SKM-1 (cell line): ENCODE measurements at regions not wholly inside any gene's neighbourhood (a gene's known extent, or its start where the extent isn't known, plus 50 kb on each side); places are given as distances from the start of the nearest gene placed in this dataset.
A peak's percentile ranks its signal among the peaks of the same experiment; 100 is the strongest.

Experiments used
- DNase-seq: peaks from one replicate; lab custom pipeline; 2025; ENCODE audit not compliant: unreplicated experiment; lab: John Stamatoyannopoulos, UW

DNA sequence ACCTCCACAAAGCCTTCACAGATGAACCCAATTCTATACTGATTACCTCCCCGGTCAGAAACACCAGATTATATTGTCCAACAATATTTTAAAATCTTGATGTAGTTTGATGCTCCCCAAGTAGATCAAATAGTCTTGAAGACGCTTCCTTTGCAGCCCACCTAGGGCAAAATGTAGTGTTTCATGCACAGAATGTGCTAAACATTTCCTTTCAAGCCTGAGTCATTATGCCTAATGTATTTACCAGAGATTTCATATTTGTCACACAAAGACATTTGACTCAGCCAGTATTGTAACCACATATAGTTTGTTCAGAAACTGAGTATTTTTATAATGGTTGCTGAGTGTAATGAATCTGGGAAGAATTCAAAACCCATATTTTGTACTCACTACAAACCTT is 1396.8 kb downstream of the LRRC4C start:
- DNase-seq, result no peak

DNA sequence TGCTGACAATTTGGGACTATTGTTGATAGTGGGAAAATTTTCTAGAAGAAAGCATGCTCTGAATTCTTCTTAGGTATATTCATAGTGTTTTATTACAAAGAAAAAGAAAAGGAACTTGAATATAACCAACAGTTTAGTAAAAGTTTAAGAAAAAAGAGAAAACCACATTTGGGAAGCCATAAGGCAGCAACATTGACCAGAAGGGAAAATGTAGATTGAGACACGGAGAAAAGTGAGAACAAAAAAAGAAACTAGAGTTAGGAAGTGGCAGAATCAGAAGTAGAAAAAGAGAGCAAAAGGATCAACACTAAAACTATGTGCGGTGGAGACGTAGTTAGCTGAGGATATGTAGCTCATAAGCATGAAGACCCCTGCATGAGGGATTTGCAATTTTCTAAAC is 1398.2 kb downstream of the LRRC4C start:
- no peak for DNase-seq

DNA sequence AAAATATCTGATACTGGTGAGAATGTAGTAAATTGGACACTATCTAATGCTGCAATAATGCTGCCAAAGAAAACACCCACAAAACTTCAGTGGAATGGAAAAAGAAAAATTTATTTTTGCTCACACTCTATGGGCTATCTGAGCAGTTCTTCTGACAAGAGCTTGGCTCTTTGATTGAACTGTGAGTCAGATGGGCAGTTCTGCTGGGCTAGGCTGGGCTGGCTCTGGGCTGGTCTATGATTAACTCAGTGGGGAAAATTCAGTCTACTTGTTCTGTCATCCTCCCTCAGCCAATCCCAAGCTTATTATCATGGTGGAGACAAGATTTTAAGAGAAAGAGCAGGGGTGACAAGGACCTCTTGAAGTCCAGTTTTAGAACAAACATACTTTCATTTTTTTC is 1404.8 kb downstream of the LRRC4C start:
- DNase-seq, result no peak

DNA sequence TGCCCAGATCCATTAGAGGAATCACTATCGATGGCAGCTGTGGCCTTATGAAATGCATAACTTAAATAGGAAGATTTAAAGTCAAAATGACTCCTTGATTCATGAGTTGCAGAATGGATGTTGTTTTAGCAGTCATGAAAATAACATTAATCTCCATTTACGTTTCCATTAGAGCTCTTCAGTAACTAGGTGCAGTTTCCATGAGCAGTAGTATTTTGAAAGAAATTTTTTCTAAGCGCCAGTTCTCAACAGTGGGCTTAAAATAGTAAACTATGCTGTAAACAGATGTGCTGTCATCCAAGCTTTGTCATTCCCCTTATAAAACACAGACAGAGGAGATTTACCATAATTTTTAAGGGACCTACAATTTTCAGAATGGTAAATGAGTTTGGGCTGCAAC is 1414.1 kb downstream of the LRRC4C start:
- DNase-seq, result no peak

DNA sequence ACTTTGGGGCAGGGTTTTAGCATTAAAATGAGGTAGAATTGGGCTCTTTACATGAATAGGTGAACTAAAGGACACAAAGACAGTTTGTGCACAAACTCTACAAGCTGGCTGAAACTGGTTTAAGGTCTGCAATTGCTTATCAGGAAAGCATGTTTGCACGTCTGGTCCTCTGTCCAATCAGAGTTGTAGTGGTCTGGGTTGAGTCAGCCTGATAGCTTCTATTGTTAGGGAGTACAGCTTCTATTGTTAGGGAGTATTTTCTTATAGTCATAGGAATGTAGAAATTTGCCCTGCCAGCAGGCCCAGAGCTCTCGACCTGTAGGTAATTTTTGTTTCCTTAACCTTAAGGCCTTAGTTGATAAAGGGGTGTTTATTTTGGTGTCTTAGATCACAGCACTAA is 1422.4 kb downstream of the LRRC4C start:
- DNase-seq, result no peak

DNA sequence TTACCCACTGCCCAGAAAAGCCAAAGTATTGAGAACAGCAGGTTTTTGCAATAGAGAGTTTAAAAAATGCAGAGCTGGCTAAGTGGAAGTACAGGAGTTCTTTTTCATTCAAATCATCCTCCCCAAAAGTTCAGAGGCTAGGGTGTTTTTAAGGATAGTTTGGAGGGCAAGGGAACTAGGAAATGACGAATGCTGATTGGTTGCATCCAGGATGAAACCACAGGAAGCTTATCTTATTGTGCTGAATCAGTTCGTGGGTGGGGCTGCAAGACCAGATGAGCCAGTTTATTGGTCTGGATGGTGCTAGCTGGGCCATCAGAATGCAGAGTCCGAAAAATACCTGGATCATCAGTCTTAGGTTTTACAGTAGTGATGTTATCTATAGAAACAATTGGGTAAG is 1427.1 kb downstream of the LRRC4C start:
- DNase-seq, result no peak

DNA sequence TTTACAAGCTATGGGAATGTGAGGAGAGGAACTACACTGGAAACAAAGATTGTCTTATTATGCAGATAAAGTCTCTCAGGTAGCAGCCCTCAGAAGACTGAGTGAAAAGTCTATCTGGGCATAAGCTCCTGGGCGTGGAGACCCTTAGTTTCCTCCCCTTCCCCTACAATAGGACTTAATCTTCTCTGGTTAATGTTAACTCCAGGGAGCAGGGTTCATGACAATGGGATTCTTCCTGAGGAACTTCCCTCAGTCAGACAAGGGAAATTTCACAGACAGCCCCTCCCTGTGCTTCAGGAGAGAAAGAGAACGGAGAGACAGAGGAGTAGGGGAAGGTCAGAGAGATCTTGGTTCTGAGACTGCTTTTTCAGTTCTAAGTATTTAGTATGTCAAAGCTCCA is 1428.6 kb downstream of the LRRC4C start:
- no peak for DNase-seq

DNA sequence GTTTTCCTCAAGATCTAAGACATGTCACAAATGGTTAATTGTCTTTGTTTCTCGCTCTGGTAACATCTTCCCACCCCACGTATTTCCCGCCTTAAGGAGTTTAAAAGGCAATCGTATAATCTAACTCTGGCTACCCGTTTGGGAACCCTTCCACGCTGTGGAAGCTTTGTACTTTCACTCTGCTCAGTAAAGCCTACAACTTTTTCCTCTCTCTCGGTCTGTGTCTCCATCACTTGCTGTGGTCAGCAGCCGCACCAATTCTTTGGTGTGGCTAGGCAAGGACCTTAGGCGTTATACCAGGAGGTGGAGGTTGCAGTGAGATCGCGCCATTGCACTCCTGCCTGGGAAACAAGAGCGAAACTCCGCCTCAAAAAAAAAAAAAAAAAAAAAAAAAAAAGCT is 1430.1 kb downstream of the LRRC4C start:
- no peak for DNase-seq

GRCh38 chr11:40027720-40028119 is 1431.7 kb downstream of the LRRC4C start:
- DNase-seq, result no peak

DNA sequence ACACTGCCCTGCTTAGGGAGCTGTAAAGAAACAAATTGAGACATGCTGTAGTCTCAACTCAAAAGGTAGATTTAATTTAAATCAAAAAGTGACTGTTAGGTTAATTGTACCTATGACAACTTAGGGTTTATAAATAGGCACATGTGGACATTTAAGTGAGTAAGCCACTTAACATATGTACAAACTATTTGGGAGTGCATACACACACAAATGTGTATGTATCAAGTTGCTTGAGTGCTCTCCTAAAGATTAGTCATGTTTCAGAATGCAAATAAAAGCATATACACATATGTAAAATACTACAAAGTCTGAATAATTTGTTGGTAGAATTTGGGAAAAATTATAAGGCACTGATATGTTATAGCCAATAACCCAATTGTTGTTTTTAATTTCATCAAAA is 1435.7 kb downstream of the LRRC4C start:
- no peak for DNase-seq

DNA sequence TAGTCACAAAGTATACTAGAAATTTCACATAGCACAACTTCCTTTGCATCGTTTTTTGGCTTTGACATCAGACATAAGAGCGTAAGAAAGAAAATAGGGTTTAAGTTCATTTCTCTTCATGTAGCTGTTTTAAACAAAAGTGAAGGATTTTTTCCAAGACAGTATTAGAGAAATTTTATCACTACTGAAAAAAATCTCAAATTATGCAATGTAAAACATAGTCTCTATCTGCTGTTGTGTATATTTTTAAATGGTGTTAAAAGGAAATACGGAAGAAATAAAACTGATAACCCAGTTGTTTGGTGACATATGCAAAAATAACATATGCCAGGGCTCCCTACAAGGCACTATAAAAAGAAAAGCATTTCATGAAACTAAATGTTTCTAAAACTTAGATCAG is 1449.4 kb downstream of the LRRC4C start:
- no peak for DNase-seq

GRCh38 chr11:39992551-39992950 is 1466.9 kb downstream of the LRRC4C start:
- no peak for DNase-seq

DNA sequence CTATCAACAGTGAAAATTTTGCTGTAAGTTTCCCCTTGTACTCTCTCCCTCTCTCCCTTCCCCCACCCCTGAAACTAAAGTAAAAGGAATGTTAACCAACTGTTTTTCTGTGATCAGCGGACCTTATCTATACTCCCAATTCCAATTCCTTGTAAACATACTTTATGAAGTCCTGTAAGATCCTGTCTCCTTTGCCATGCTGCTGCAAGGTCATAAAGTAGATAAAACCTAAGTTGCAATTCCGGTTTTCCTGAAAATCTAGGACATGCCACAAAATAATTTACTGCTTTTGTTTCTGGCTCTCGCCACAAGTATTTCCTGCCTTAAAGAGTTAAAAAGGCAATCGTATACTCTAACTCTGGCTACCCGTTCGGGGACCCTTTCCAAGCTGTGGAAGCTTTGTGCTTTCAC is 1469.0 kb downstream of the LRRC4C start:
- DNase-seq, result no peak

- DNase-seq, result no peak
These were observed 1484.4 kb downstream of the LRRC4C start for GRCh38 chr11:39975091-39975490.

- DNase-seq, result no peak
These were observed 1487.0 kb downstream of the LRRC4C start for GRCh38 chr11:39972461-39972860.

- no peak for DNase-seq
These were observed 1487.5 kb downstream of the LRRC4C start for GRCh38 chr11:39971938-39972337.

DNA sequence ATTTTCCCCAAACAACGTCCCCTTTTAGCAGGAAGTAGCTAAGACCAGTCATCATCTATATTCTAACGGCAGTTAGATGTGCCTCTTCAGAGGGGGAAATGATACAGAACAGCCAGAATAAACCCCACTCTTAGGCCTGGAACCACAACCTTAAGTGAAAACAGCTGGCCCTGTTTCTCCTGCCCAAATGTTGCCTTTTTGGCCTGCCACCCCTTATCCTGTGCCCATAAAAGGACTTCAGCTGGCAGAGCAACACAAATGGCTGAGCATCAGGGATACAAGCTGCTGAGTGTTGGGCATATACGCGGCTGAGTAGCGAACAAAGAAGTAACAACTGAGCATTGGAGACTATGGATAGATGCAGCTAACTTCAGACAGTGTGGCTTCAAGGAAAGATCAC is 1491.4 kb downstream of the LRRC4C start:
- no peak for DNase-seq

DNA sequence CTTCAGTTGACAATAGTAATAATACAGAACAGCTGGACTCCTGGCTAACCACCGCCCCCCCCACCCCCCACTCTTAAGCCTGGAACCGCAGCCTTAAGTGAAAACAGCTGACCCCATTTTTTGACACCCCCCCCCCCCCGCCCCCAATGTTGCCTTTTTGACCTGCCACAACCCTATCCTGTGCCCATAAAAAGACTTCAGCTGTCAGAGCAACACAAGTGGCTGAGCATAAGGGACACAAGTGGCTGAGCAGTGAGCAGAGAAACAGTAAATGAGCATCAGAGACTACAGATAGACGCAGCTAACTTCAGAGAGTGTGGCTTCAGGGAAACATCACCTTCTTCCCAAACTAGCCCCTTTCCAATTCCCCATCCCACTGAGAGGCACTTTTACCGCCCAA is 1493.8 kb downstream of the LRRC4C start:
- DNase-seq, result no peak

DNA sequence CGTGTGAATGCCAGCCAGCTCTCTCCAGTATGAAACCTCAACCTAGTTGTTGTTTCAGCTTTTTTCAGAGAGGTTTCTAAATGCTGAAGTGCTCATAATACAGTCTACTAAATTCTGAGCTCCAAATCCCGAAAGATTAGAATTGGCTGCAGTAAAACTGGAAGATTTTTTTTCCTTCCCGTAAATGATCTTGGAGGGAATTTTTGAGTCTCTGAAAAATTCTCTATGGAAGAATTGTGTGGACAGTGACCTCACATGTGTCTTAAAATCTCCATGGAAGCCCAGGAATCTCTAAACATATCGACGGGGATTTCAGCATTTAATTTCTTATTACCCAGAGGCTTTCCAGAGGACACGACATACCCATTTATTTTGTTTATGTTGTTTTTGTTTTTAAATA is 1499.2 kb downstream of the LRRC4C start:
- no peak for DNase-seq

DNA sequence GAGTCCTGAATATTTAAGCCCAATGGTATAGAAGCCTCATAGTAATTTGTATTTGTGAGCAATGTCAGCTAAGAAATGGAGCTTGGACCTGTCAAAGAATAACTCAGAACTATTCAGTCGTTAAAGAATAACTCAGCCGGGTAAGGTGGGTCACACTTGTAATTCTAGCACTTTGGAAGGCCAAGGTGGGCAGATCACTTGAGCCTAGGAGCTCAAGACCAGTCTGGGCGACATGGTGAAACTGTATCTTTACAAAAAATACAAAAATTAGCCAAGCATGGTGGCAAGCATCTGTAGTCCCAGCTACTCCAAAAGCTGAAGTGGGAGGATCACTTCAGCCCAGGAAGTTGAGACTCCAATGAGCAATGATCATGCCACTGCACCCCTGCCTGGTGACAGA is 1526.5 kb downstream of the LRRC4C start:
- no peak for DNase-seq

DNA sequence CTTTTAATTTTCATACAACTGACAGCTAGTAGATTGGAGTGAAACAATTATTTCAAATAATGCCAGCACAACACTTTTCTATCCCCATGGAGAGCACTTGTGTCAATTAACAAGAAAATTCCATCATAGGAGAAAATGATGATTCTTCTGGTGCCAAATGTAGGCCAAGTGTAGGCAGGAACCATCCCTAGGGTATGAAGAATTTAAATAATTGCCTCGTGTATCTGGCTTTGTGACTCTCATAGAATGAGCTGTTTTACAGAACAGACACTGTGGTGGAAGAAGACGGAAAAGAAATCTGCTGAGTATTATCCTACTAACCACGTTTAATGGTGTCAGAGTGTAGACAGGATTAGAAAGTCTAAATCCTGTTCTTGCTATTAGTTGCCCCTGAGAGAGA is 1542.2 kb downstream of the LRRC4C start:
- DNase-seq, result no peak

GRCh38 chr11:39910087-39910486 is 1549.4 kb downstream of the LRRC4C start:
- DNase-seq, result no peak

DNA sequence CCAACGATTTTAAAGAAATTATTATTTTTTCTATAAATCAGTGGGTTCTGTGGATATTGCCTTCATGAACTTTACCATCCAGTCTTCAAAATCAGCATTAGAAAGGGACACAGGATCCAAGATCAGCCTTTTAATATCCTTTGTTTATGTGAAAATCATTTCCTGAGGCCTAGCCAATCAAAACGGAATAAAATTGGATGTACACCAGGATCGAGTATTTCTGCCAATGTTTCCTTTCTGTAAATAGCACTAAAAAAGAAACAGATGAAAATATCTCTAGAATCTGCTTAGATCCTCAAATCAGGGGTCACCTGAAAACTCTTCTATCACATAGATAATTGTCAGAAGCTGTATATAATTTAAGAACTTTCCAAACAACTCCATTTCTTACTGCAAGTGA is 1598.5 kb downstream of the LRRC4C start:
- no peak for DNase-seq

- peak; percentile 6 for DNase-seq
These were observed 1642.2 kb downstream of the LRRC4C start for GRCh38 chr11:39817241-39817640.
